Right ventricle myocardium inferior (tissue), 1 donor: ENCODE measurements at regions not wholly inside any gene's neighbourhood (a gene's known extent, or its start where the extent isn't known, plus 50 kb on each side); places are given as distances from the start of the nearest gene placed in this dataset.

Experiments used
- ATAC-seq: fragments of 200-7000 bp; cut with Tn5 transposase; one replicate; pipeline ENCODE4 v1.9.1; 2020; ENCODE audit warnings: mild to moderate bottlenecking, moderate library complexity
- DNase-seq: peaks from one replicate; pipeline ENCODE4 v3.0.0; 2021; ENCODE audit errors: missing footprints
- intact Hi-C: fragments of 100-400 bp; cut with DNase I; formaldehyde crosslinking; loops from one replicate; pipeline ENCODE4 v1.11.0; 2022
- donor health status: DM: no; HTN: yes; CAD: no; lungs with severe emphysema.

GRCh38 chr14:84770030-84770429 lies 759.9 kb upstream of the FLRT2 start:
- intact Hi-C loops, result no loop called here
- DNase-seq, result no peak
- no peak for ATAC-seq

DNA sequence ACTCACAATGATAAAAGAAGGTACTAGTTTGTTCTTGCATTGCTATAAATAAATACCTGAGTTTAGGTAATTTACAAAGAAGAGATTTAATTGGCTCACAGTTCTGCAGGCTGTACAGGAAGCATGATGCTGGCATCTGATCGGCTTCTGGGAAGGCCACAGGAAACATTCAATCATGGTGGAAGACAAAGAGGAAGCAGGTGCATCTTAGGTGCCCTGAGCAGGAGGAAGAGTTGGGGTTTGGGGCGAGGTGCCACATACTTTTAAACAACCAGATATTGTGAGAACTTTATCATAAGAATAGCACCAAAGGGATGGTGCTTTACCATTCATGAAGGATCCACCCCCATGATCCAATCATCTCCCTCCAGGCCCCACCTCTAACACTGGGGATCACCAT lies 752.6 kb upstream of the FLRT2 start:
- DNase-seq (no peak), ATAC-seq (no peak)
- intact Hi-C loops, result no loop called here

DNA sequence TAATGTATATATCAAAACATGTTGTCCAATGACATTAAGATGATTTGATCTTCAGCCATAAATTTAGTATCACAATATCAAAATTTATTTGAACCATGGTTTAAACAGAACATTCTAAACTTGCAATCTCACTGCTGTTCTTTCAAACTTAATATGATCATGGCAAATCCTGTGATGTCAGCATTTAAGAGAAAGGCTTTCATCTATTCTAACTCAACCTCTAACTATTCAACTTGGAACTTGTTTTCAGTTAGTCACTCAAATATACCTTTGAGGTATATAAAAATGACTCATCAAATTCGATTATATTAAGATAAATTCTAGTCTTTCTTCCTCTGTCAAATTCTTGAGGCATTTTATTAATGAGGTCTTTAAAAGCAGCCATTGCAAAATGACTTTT lies 747.0 kb upstream of the FLRT2 start:
- DNase-seq (no peak), ATAC-seq (no peak)
- intact Hi-C loops, result no loop called here

GRCh38 chr14:84783511-84783910 lies 746.4 kb upstream of the FLRT2 start:
- intact Hi-C loops, result no loop called here

GRCh38 chr14:84785996-84786395 lies 743.9 kb upstream of the FLRT2 start:
- intact Hi-C loops, result no loop called here

More at GRCh38 chr14:84783511-84783910, 746.4 kb upstream of the FLRT2 start:
- ATAC-seq (no peak), DNase-seq (no peak)

DNA sequence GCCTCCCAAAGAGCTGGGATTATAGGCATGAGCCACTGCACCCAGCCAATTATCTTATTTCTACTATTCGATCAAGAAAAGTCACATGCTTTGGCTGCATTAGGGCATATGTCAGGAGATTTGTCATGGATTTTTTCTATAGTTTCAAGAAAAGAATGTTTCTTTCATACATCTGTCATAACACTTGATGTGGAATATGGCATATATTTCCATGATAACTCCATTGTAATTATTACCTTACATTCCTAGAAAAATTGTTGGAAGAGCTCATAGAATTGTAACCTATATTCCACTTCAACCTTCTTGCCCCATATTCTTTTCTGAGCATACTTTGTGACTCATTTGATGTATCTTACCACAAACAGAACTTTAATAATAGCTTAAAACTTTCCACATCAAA lies 740.9 kb upstream of the FLRT2 start:
- ATAC-seq (no peak), DNase-seq (no peak)
- intact Hi-C loops, result no loop called here

More at GRCh38 chr14:84785996-84786395, 743.9 kb upstream of the FLRT2 start:
- no peak for DNase-seq
- no peak for ATAC-seq

- DNase-seq (no peak), ATAC-seq (no peak)
- intact Hi-C loops, result no loop called here
These were observed 737.1 kb upstream of the FLRT2 start for GRCh38 chr14:84792722-84793410.

DNA sequence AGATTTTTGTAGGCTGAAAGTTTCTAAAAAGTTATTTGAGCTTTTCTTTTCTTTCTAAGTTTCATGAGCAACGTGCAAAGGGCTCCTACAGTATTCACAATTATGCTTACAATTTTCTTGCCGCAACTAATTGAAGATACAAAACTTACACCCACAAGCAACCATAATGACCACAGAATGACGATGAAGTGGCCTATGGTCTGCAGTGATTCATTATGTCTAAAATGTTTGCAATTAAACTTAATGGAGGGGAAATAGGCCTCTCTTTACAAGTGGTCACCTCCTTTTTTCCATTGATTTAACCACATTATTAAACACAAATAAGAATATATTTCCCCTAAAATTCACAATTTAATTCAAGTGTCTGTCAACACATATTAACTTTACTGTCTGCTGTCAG lies 732.6 kb upstream of the FLRT2 start:
- DNase-seq (no peak), ATAC-seq (no peak)
- intact Hi-C loops, result no loop called here

GRCh38 chr14:84804468-84804867 lies 725.5 kb upstream of the FLRT2 start:
- intact Hi-C loops, result no loop called here

DNA sequence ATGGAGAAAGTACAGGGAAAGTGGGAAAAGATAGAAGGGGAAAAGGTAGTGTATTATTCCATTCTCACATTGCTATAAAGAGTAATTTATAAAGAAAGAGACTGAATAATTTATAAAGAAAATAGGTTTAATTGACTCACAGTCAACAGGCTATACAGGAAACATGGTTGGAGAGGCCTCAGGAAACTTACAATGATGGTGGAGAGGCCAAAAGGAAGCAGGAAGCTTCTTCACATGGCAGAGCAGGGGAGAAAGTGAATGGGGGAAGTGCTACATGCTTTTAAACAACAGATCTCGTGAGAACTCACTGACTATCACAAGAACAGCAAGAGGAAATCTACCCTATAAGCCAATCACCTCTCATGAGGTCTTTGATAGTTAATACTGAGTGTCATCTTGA lies 725.0 kb upstream of the FLRT2 start:
- intact Hi-C loops, result no loop called here
- no peak for ATAC-seq
- no peak for DNase-seq

More at GRCh38 chr14:84804468-84804867, 725.5 kb upstream of the FLRT2 start:
- DNase-seq, result no peak
- no peak for ATAC-seq

DNA sequence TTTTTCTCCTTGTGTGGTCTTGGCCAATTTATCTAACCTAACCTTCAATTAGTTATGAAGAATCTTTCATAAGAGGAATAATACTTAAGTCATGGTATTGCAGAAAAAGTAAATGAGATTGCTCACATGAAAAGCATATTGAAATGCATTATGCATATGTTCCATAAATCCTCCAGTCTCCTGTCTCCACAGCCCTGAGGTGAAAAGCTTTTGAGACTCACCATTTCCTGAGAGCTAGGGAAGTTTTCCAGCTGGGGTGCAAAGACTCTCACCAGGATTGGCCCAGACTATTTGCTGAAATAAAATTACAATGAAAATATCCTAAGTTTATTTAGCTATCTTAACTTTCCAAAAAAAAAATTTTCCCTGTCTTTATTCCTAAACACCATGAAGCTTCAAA lies 723.8 kb upstream of the FLRT2 start:
- DNase-seq, result no peak
- intact Hi-C loops, result no loop called here
- ATAC-seq, result no peak

DNA sequence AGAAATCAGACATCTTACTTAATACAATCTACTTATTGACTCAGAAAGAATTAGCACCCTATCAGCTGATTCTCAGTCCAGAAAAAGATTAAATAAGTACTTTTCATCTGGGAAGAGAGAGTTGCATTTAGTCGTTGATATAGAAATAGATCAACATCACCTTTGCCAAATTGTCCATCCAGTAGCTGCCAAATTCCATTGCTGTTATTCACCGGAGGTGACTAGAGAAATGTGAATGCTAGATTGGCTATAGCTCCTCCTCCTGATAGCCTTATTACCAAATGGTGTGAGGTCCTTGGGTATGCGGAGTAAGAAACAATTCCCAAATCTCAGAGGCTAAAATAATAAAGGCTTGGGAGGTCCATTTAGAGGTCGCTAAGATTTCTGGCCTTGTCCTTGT lies 723.3 kb upstream of the FLRT2 start:
- ATAC-seq, result peak; percentile 47
- DNase-seq, result no peak
- intact Hi-C loops, result no loop called here

DNA sequence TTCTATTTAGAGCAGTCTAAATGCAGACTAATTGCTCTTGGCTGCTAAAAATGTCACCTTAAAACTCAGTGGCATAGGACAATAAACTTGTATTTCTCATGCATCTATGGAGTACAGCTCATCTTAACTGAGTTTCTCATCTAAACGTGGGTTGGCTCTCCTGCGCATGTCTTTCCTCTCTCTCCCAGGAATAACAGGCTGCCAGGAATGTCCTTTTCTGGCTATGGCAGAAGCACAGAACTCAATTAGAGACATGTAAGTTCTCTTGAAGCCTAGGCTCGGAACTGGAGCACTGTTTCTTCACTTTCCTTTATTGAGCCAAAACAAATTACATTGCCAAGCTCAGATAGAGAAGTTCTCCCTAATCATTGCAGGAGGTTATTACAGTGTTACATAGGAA lies 722.3 kb upstream of the FLRT2 start:
- DNase-seq (no peak), ATAC-seq (peak; percentile 78)
- intact Hi-C loops, result no loop called here

DNA sequence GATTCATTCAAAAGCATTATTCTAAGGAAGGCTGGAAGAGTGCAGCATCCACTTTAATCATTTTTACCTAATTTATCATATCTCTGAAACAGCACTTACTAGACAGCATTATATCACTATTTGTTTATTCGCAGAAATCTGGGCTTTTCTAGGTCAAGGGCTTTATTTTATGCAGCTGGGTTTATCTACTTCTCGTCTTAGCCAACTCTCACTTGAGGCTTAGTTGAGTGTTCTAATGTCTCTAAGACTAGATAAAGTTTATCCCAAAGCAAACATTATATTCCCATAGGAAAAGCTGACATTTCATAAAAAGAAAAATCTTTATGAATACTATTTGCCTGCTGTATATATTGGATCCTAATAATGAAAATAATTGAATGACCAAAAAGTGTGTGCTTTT lies 720.8 kb upstream of the FLRT2 start:
- no peak for DNase-seq
- no peak for ATAC-seq
- intact Hi-C loops, result no loop called here

DNA sequence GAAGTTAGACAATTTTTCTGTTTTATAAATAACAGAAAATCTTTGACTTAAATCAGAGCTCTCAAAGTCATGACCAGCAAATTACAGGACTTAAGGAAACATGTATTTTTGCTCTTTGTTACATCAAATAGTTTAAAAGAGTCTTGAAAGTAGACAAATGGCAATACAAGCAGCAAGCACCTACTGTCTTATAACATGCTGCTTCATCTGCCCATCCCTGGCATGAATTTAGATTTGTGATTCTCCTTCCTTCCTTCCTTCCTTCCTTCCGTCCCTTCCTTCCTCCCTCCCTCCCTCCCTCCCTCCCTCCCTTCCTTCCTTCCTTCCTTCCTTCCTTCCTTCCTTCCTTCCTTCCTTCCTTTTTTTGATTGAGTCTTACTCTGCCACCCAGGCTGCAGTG lies 715.6 kb upstream of the FLRT2 start:
- no peak for ATAC-seq
- intact Hi-C loops, result no loop called here
- DNase-seq, result no peak

DNA sequence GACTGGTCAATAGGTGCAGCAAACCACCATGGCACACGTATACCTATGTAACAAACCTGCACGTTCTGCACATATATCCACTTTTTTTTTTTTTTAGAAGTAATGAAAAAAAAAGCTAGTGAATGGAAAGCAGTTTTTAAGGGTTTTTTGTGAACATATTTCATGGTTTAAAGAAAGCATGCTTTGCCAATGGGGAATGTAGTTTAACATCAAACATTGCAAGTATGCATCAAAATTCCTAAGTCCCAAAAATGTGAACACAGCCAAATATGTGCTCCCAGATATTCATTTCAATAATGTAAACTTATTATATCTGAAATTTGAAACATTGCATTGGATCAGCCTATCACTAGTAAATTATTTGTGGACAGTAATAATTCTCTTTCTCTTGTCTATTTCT lies 710.4 kb upstream of the FLRT2 start:
- ATAC-seq, result no peak

GRCh38 chr14:84825481-84826251 lies 704.3 kb upstream of the FLRT2 start:
- ATAC-seq (no peak), DNase-seq (no peak)
- intact Hi-C loops, result no loop called here

More for the DNA sequence above, 710.4 kb upstream of the FLRT2 start:
- DNase-seq, result no peak
- intact Hi-C loops, result no loop called here

DNA sequence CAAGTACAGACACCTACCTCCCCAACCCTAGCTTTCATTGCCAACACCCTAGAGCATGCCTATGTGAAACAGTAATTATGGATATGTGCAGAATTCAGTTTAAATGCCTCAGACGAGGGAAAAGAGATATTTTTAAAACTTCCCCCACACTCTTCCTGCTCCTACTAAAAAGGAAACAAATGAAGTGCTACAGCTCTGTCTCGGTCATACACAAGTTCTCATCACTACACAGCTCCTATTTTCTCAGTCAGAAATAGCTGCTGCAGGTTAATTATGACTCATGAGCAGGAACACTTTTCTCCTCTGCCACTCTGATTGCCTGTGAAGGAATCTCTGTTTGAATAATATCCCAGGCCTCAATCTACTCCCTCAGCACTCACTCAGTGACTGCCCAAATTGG lies 703.6 kb upstream of the FLRT2 start:
- DNase-seq (no peak), ATAC-seq (no peak)
- intact Hi-C loops, result no loop called here

DNA sequence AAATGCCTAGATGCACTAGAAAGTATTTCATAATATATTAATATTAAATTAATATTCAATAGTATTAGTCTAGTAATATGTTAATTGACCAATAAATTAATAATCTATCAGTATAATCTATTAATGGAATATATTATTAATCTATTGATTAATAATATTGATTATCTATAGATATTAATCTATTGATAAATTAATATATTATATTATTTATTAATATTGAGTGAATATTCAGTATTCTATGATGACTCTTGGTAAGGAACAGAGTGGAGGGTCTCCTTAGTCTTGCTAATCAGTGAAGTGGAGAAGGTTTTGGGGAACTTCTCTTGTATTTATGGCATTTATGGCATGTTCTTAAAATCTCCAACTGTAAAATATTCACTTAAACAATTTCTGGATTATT lies 679.3 kb upstream of the FLRT2 start:
- intact Hi-C loops, result no loop called here
- DNase-seq (no peak), ATAC-seq (no peak)

DNA sequence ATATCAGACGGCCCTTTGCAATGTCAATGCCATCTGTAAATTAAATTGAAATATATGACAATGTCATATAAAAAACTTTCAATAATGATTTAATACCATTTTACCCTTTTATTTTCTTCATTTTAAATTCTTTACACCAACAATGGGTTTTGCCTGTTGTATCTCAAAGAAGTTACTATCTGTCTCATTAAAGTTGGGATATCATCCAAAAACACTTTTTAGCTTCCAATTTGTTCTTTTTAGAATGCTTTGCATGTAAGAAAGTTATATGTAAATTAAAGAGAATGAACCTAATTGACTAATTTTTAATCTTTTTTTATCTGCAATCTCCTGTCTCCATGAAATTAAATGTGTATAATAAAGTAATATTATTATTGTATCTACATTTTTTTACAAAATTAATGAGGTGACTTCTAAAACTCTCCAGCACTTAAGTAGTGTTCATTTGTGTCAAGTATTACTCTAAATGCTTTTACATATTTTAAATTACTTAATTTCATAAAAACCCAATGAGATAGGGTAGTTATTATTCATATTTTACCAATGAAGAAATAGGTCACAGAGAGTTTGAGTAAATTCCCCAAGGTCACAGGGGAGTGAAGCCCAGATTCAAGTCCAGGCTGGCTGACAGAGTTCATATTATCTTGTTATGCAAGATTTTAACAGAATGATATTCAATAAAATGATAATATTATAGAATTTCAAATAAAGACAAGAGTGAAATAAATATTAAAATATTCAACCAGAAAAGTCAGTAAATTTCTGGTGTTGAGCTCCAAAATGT lies 673.0 kb upstream of the FLRT2 start:
- DNase-seq (no peak), ATAC-seq (peak; percentile 54)
- intact Hi-C loops, result no loop called here
